ENCODE measurements at regions not wholly inside any gene's neighbourhood (a gene's known extent, or its start where the extent isn't known, plus 50 kb on each side); places are given as distances from the start of the nearest gene placed in this dataset.

DNA sequence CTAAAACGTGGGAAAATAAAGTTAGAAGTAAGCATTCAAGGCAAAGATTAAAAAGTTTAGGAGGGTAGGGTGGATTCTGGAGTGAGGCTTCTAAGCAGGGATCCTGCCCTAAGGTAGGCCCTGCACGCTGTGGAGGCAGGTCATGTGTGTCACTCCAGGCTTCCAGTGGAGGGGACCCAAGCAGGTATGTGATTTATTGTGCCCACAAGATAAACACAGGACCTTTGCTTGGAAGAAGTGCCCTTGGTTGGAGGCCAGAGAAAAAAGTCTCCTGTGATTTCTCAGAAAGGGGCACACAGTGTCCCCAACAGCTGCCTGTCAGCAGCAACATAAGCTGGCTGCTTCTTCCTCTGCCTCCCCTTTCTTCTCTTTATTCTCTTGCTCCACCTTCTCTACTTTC is 110.8 kb downstream of the FOXD2 start:
- H3K27me3 ChIP-seq (ENCODE audit: control insufficient read depth in 1 of 2, insufficient read depth in 2 of 2, low read length in 2 of 2) = no peaks in the 10 kb centered on the region
- no peaks in the 10 kb centered on the region for H3K4me1 ChIP-seq (ENCODE audit: control insufficient read depth in 2 of 2, insufficient read depth in 2 of 2, low read length in 1 of 2)
- H3K9me3 ChIP-seq (ENCODE audit: control insufficient read depth in 2 of 2, insufficient read depth in 1 of 2, low read depth in 1 of 2, low read length in 1 of 2) = no peaks in the 10 kb centered on the region
- no peaks in the 10 kb centered on the region for H3K36me3 ChIP-seq (ENCODE audit: control insufficient read depth in 2 of 2, insufficient read depth in 2 of 2, low read length in 1 of 2)
- 73 to 76% methylated on average over 2 of the region's 2 CpGs for WGBS, 2 donors
- H3K27ac ChIP-seq (ENCODE audit: low read depth in 2 of 2, low read length in 1 of 2) = no peak overlapping the region
- H3K4me3 ChIP-seq (ENCODE audit: low read depth in 1 of 2, low read length in 2 of 2) = no peak overlapping the region

DNA sequence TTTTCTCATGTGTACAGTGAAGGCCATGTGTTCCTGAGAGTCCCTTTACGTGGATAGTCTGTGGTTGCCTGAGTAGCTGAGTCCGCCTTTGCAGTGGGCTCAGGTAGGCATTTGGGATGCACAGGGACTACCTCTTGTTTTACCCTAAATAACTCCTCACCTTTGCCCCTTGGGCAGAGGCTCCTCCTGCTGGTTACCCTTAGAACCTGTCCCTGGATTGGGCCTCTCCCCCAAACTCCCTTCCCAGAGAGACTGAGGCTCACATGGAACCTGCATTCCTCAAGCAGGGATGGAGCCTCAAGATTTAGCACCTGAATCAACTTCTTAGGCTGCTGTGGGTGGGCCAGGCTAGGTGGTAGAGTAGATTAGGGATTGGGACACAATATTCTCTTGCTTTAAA is 111.7 kb downstream of the FOXD2 start:
- 88 to 94% methylated on average over 2 of the region's 2 CpGs for WGBS, 2 donors
- Histone ChIP-seq H3K9me3 (ENCODE audit: control insufficient read depth in 2 of 2, insufficient read depth in 1 of 2, low read depth in 1 of 2, low read length in 1 of 2) (no peaks in the 10 kb centered on the region), H3K4me1 (ENCODE audit: control insufficient read depth in 2 of 2, insufficient read depth in 2 of 2, low read length in 1 of 2) (no peaks in the 10 kb centered on the region), H3K4me3 (ENCODE audit: low read depth in 1 of 2, low read length in 2 of 2) (no peak overlapping the region), H3K27ac (ENCODE audit: low read depth in 2 of 2, low read length in 1 of 2) (no peak overlapping the region), H3K27me3 (ENCODE audit: control insufficient read depth in 1 of 2, insufficient read depth in 2 of 2, low read length in 2 of 2) (no peaks in the 10 kb centered on the region), H3K36me3 (ENCODE audit: control insufficient read depth in 2 of 2, insufficient read depth in 2 of 2, low read length in 1 of 2) (no peaks in the 10 kb centered on the region)

DNA sequence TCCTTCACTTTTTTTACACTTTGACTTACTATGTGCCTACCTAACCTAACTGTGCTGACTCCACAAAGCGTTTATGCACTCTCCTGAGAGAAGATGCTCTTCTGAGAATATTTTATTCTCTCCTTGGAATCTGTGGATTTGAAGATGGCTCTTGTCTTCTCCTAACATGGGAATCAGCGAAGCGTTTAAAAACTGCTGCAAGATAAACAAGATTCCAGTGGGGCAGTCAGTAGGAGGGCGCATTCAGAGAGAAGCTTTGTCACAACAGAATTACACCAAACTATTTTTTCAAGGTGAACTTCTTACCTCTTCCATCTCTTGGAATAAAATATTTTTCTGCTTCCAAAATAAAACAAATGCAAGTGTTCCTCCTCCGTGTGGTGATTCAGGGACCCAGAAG is 113.1 kb downstream of the FOXD2 start:
- WGBS, 2 donors = 91 to 92% methylated on average over 5 of the region's 5 CpGs
- no peaks in the 10 kb centered on the region for H3K27me3 ChIP-seq (ENCODE audit: control insufficient read depth in 1 of 2, insufficient read depth in 2 of 2, low read length in 2 of 2)
- no peaks in the 10 kb centered on the region for H3K9me3 ChIP-seq (ENCODE audit: control insufficient read depth in 2 of 2, insufficient read depth in 1 of 2, low read depth in 1 of 2, low read length in 1 of 2)
- H3K4me3 ChIP-seq (ENCODE audit: low read depth in 1 of 2, low read length in 2 of 2) = no peak overlapping the region
- H3K27ac ChIP-seq (ENCODE audit: low read depth in 2 of 2, low read length in 1 of 2) = no peak overlapping the region
- H3K36me3 ChIP-seq (ENCODE audit: control insufficient read depth in 2 of 2, insufficient read depth in 2 of 2, low read length in 1 of 2) = no peaks in the 10 kb centered on the region
- no peaks in the 10 kb centered on the region for H3K4me1 ChIP-seq (ENCODE audit: control insufficient read depth in 2 of 2, insufficient read depth in 2 of 2, low read length in 1 of 2)

DNA sequence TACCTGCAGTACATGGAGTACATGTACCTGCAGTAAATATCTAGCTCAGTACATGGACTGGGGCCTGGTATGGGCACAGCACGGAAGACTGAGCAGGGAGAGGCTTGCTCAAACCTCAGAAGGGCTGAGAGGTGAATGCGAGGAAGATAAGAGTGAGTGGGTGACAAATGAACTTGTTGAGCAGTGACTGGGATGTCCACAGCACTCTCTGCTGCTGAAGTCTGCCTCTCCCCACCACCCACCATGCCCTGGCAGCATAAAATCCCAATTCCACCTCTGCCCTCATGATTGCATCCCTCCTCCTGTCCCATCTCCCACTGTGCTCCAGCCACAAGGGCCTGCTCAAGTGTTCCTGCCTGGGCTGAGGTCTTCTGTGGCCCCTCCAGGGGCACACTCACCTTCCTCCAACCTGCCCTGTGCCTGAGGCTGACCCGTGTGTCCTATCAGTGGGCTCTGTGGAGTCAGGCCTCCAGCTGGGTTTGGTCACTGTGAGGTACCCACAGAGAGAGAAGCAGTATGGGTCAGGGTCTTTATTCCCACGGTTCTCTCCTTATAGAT is 114.2 kb downstream of the FOXD2 start:
- no peaks in the 10 kb centered on the region for H3K36me3 ChIP-seq (ENCODE audit: control insufficient read depth in 2 of 2, insufficient read depth in 2 of 2, low read length in 1 of 2)
- no peaks in the 10 kb centered on the region for H3K9me3 ChIP-seq (ENCODE audit: control insufficient read depth in 2 of 2, insufficient read depth in 1 of 2, low read depth in 1 of 2, low read length in 1 of 2)
- H3K27ac ChIP-seq (ENCODE audit: low read depth in 2 of 2, low read length in 1 of 2) = no peak overlapping the region
- H3K4me1 ChIP-seq (ENCODE audit: control insufficient read depth in 2 of 2, insufficient read depth in 2 of 2, low read length in 1 of 2) = no peaks in the 10 kb centered on the region
- no peaks in the 10 kb centered on the region for H3K27me3 ChIP-seq (ENCODE audit: control insufficient read depth in 1 of 2, insufficient read depth in 2 of 2, low read length in 2 of 2)
- H3K4me3 ChIP-seq (ENCODE audit: low read depth in 1 of 2, low read length in 2 of 2) = no peak overlapping the region
- 82% methylated on average over 4 of the region's 4 CpGs for WGBS, 2 donors

DNA sequence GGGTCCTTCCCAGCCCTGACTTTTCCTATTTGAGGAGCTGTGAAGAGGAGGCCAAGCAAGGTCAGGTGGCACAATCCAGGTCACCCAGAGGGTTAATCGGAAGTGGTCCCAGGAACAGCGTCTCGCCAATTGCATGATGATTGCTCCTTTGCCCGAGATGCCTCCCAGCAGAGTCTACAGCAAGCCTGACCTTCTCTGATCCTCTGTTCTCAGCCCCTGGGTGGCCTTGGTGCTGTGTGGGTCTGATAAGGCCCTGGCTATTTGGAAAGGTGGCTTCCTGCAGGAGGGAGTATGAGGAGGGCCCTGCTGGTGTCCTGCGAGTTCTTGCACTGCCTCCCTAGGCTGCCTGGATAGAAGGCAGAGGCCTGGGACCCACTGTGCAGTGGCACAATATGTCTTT is 116.2 kb downstream of the FOXD2 start:
- WGBS, 2 donors = 89 to 91% methylated on average over 5 of the region's 5 CpGs
- H3K27ac ChIP-seq (ENCODE audit: low read depth in 2 of 2, low read length in 1 of 2) = no peak overlapping the region
- no peaks in the 10 kb centered on the region for H3K27me3 ChIP-seq (ENCODE audit: control insufficient read depth in 1 of 2, insufficient read depth in 2 of 2, low read length in 2 of 2)
- no peaks in the 10 kb centered on the region for H3K36me3 ChIP-seq (ENCODE audit: control insufficient read depth in 2 of 2, insufficient read depth in 2 of 2, low read length in 1 of 2)
- no peaks in the 10 kb centered on the region for H3K9me3 ChIP-seq (ENCODE audit: control insufficient read depth in 2 of 2, insufficient read depth in 1 of 2, low read depth in 1 of 2, low read length in 1 of 2)
- H3K4me1 ChIP-seq (ENCODE audit: control insufficient read depth in 2 of 2, insufficient read depth in 2 of 2, low read length in 1 of 2) = peaks cover 2 to 3% of the 10 kb centered on the region in 2 donors
- H3K4me3 ChIP-seq (ENCODE audit: low read depth in 1 of 2, low read length in 2 of 2) = no peak overlapping the region

DNA sequence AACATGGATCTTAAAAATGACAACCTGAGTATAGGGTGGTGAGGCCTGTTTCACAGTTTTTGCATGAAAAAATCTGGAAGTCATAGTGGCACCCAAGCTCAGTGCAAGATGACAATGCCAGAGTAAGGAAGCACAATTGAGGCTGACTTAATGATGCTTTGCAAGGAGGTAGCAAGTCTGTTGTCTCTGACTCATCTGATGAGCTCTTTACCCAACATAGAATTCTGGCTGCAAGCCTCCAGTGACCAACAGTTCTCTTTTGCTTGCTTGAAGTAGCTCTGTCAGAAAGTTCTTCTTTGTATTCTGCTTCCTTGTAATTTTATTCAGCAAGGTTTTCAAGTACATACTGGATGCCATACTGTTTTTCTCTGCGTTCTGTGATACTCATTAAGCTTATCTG is 117.1 kb downstream of the FOXD2 start:
- H3K9me3 ChIP-seq (ENCODE audit: control insufficient read depth in 2 of 2, insufficient read depth in 1 of 2, low read depth in 1 of 2, low read length in 1 of 2) = no peaks in the 10 kb centered on the region
- H3K36me3 ChIP-seq (ENCODE audit: control insufficient read depth in 2 of 2, insufficient read depth in 2 of 2, low read length in 1 of 2) = no peaks in the 10 kb centered on the region
- no peak overlapping the region for H3K27ac ChIP-seq (ENCODE audit: low read depth in 2 of 2, low read length in 1 of 2)
- peaks cover 3% of the 10 kb centered on the region in 2 donors for H3K4me1 ChIP-seq (ENCODE audit: control insufficient read depth in 2 of 2, insufficient read depth in 2 of 2, low read length in 1 of 2)
- H3K27me3 ChIP-seq (ENCODE audit: control insufficient read depth in 1 of 2, insufficient read depth in 2 of 2, low read length in 2 of 2) = no peaks in the 10 kb centered on the region
- 62 to 86% methylated on average over 1 of the region's 1 CpG for WGBS, 2 donors
- no peak overlapping the region for H3K4me3 ChIP-seq (ENCODE audit: low read depth in 1 of 2, low read length in 2 of 2)

- no peak overlapping the region for H3K4me3 ChIP-seq (ENCODE audit: low read depth in 1 of 2, low read length in 2 of 2)
- H3K9me3 ChIP-seq (ENCODE audit: control insufficient read depth in 2 of 2, insufficient read depth in 1 of 2, low read depth in 1 of 2, low read length in 1 of 2) = no peaks in the 10 kb centered on the region
- H3K27ac ChIP-seq (ENCODE audit: low read depth in 2 of 2, low read length in 1 of 2) = no peak overlapping the region
- peaks cover 3% of the 10 kb centered on the region in 2 donors for H3K4me1 ChIP-seq (ENCODE audit: control insufficient read depth in 2 of 2, insufficient read depth in 2 of 2, low read length in 1 of 2)
- WGBS, 2 donors = 68 to 76% methylated on average over 2 of the region's 2 CpGs
- no peaks in the 10 kb centered on the region for H3K27me3 ChIP-seq (ENCODE audit: control insufficient read depth in 1 of 2, insufficient read depth in 2 of 2, low read length in 2 of 2)
- H3K36me3 ChIP-seq (ENCODE audit: control insufficient read depth in 2 of 2, insufficient read depth in 2 of 2, low read length in 1 of 2) = no peaks in the 10 kb centered on the region
Observed at GRCh38 chr1:47555306-47555705, 117.5 kb downstream of the FOXD2 start.

DNA sequence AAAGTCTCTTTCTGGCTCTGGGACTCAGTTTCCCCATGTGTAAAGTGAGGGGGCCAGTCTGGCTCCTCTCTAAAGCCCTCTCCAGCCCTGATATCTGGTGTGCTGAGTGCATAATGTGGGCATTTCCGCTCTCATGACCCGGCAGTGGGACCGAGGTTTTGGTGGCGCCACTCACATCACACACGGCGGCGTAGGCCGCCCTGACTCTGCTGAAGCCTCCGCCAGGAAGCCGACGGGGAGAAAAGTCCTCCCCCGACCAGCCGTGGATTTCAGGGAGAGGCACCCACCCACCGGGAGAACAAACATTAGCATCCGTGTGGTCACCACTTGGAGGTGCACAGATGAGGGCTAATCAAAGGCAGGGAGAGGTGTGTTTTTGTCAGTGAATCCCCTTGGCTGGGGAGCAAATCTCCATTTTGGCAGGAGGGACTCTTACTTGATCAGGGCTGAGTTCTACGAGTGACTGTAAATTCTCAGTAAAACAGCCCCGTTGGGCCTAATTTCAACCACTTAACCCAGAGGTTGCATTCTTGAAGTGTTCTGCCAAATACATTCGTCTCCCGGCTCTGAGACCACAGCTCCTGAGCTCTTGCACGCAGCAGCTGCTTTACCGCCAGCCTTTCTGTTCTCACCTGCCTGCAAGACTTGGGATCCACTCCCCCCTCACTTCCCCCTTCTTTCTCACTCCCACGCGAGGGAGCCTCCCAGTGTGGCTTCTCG is 118.2 kb downstream of the FOXD2 start:
- H3K4me1 ChIP-seq (ENCODE audit: control insufficient read depth in 2 of 2, insufficient read depth in 2 of 2, low read length in 1 of 2) = peaks cover 3% of the 10 kb centered on the region in 2 donors
- no peaks in the 10 kb centered on the region for H3K27me3 ChIP-seq (ENCODE audit: control insufficient read depth in 1 of 2, insufficient read depth in 2 of 2, low read length in 2 of 2)
- H3K4me3 ChIP-seq (ENCODE audit: low read depth in 1 of 2, low read length in 2 of 2) = no peak overlapping the region
- 71 to 72% methylated on average over 24 of the region's 24 CpGs for WGBS, 2 donors
- H3K36me3 ChIP-seq (ENCODE audit: control insufficient read depth in 2 of 2, insufficient read depth in 2 of 2, low read length in 1 of 2) = no peaks in the 10 kb centered on the region
- H3K27ac ChIP-seq (ENCODE audit: low read depth in 2 of 2, low read length in 1 of 2) = no peak overlapping the region
- no peaks in the 10 kb centered on the region for H3K9me3 ChIP-seq (ENCODE audit: control insufficient read depth in 2 of 2, insufficient read depth in 1 of 2, low read depth in 1 of 2, low read length in 1 of 2)

DNA sequence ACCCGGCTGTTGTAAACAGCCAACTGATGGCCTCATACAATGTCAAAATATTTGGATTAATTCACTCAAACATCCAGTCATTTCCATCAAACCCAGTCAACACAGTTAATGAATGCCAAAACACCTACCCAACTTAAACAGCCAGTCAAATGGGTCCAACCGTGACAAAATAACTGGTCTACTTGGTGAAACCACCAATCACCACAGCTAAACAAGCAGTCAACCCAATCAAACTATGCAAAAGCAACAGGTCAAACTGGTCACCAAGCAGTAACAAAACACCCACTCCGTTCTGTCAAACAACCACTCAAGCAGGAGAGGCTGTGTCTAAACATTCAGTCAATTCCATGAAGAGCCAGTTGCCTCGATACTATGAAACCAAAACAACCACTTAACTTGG is 119.2 kb downstream of the FOXD2 start:
- H3K27me3 ChIP-seq (ENCODE audit: control insufficient read depth in 1 of 2, insufficient read depth in 2 of 2, low read length in 2 of 2) = no peaks in the 10 kb centered on the region

More for the DNA sequence above, 119.2 kb downstream of the FOXD2 start:
- no peaks in the 10 kb centered on the region for H3K36me3 ChIP-seq (ENCODE audit: control insufficient read depth in 2 of 2, insufficient read depth in 2 of 2, low read length in 1 of 2)
- H3K4me3 ChIP-seq (ENCODE audit: low read depth in 1 of 2, low read length in 2 of 2) = no peak overlapping the region
- H3K27ac ChIP-seq (ENCODE audit: low read depth in 2 of 2, low read length in 1 of 2) = no peak overlapping the region
- H3K4me1 ChIP-seq (ENCODE audit: control insufficient read depth in 2 of 2, insufficient read depth in 2 of 2, low read length in 1 of 2) = peaks cover 3 to 6% of the 10 kb centered on the region in 2 donors
- no peaks in the 10 kb centered on the region for H3K9me3 ChIP-seq (ENCODE audit: control insufficient read depth in 2 of 2, insufficient read depth in 1 of 2, low read depth in 1 of 2, low read length in 1 of 2)
- WGBS, 2 donors = 72 to 75% methylated on average over 4 of the region's 4 CpGs
